ENCODE measurements at regions not wholly inside any gene's neighbourhood (a gene's known extent, or its start where the extent isn't known, plus 50 kb on each side); places are given as distances from the start of the nearest gene placed in this dataset.

DNA sequence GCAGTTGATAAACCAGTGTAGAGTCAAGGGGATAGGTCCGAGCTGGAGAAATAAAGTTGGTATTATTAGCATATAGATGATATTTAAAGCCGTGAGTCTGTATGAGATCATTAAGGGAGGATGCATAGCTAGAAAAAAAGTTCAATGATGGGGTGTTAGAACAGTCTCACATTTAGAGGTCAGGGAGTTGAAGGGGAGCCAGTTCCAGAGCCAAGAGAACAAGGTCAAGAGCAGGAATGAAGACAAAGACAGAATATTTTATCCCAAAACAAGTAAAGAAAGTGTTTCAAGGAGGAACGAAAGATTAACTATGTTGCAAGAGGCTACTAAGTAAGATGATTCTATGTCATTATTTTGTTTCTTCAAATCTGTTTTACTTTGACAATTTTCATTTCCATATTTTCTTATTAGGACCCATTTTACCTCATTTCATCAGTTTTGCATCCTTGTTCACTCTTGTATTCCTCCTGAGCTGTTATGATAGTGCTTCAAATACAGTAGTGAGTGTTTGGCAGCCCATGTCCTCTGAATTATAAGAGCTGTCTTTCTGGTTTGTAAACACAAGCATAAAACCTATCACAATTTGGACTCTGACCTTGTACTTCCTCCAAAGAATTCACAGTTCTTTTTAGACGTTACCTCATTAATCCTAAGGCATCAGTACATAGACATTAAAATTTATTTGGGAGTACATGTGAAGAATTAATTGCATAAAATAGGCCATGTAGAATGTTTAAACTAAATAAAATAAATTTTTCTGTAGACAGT lies 695.7 kb upstream of the NECTIN3 start:
- no peak overlapping the region for H2AFZ ChIP-seq (ENCODE audit: low read length)
- H3K27ac ChIP-seq (ENCODE audit: low read length), result no peak overlapping the region
- intact Hi-C loops (cut with micrococcal nuclease), result no loop called here
- H3K9me3 ChIP-seq (ENCODE audit: low read length), result no peaks in the 10 kb centered on the region
- no peaks in the 10 kb centered on the region for H3K4me1 ChIP-seq (ENCODE audit: insufficient read depth, low read length)
- H3K27me3 ChIP-seq (ENCODE audit: low read length), result no peaks in the 10 kb centered on the region
- TF ChIP-seq EZH2phosphoT487 (IDR thresholded peaks at IDR 0.05; ENCODE audit: borderline replicate concordance, low read length) (no peak), EZH2 (IDR thresholded peaks at IDR 0.05; ENCODE audit: low read length, unreplicated experiment) (no peak)
- TF ChIP-seq, protein P1, sequence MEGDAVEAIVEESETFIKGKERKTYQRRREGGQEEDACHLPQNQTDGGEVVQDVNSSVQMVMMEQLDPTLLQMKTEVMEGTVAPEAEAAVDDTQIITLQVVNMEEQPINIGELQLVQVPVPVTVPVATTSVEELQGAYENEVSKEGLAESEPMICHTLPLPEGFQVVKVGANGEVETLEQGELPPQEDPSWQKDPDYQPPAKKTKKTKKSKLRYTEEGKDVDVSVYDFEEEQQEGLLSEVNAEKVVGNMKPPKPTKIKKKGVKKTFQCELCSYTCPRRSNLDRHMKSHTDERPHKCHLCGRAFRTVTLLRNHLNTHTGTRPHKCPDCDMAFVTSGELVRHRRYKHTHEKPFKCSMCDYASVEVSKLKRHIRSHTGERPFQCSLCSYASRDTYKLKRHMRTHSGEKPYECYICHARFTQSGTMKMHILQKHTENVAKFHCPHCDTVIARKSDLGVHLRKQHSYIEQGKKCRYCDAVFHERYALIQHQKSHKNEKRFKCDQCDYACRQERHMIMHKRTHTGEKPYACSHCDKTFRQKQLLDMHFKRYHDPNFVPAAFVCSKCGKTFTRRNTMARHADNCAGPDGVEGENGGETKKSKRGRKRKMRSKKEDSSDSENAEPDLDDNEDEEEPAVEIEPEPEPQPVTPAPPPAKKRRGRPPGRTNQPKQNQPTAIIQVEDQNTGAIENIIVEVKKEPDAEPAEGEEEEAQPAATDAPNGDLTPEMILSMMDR (conservative IDR thresholded peaks at IDR 0.05; ENCODE audit: low read depth, low read length), result no peak
- H3K36me3 ChIP-seq (ENCODE audit: low read depth, low read length), result no peaks in the 10 kb centered on the region
- H4K20me1 ChIP-seq (ENCODE audit: low read length), result no peaks in the 10 kb centered on the region
- H3F3A ChIP-seq (ENCODE audit: low read length, unreplicated experiment), result no peaks in the 10 kb centered on the region
- ATAC-seq, result no peak
- no peak overlapping the region for H3K4me3 ChIP-seq (ENCODE audit: low read length)
- H3K9ac ChIP-seq (ENCODE audit: low read length), result no peak overlapping the region
- 0 out of 2 replicates have a peak, but pooled peaks cover 3% of the 10 kb centered on the region for H3K9me2 ChIP-seq (replicated peaks; ENCODE audit: low read length)
- BruUV-seq (replicated peaks), result no TSS peak
- CTCF ChIA-PET, result no interaction called here
- no peak overlapping the region for H3K4me2 ChIP-seq (ENCODE audit: low read length)
- H3K79me2 ChIP-seq (ENCODE audit: low read length), result no peaks in the 10 kb centered on the region
- POLR2A ChIA-PET (ENCODE audit: unreplicated experiment), result no interaction called here
- no peak for DNase-seq

GRCh38 chr3:110378481-110378880 lies 693.1 kb upstream of the NECTIN3 start:
- H3K4me3 ChIP-seq (ENCODE audit: low read length), result no peak overlapping the region
- H2AFZ ChIP-seq (ENCODE audit: low read length), result no peak overlapping the region
- ChIA-PET POLR2A (ENCODE audit: unreplicated experiment) (no interaction called here), CTCF (no interaction called here)
- no peaks in the 10 kb centered on the region for H3K9me2 ChIP-seq (replicated peaks; ENCODE audit: low read length)
- no peak overlapping the region for H3K4me2 ChIP-seq (ENCODE audit: low read length)
- no peaks in the 10 kb centered on the region for H4K20me1 ChIP-seq (ENCODE audit: low read length)
- no peaks in the 10 kb centered on the region for H3K4me1 ChIP-seq (ENCODE audit: insufficient read depth, low read length)
- no peak overlapping the region for H3K9ac ChIP-seq (ENCODE audit: low read length)
- H3K79me2 ChIP-seq (ENCODE audit: low read length), result no peaks in the 10 kb centered on the region
- H3K27ac ChIP-seq (ENCODE audit: low read length), result no peak overlapping the region
- H3F3A ChIP-seq (ENCODE audit: low read length, unreplicated experiment), result no peaks in the 10 kb centered on the region
- ATAC-seq (no peak), DNase-seq (no peak)
- no peaks in the 10 kb centered on the region for H3K27me3 ChIP-seq (ENCODE audit: low read length)
- H3K9me3 ChIP-seq (ENCODE audit: low read length), result no peaks in the 10 kb centered on the region
- TF ChIP-seq EZH2 (IDR thresholded peaks at IDR 0.05; ENCODE audit: low read length, unreplicated experiment) (no peak), EZH2phosphoT487 (IDR thresholded peaks at IDR 0.05; ENCODE audit: borderline replicate concordance, low read length) (no peak)
- TF ChIP-seq, protein P1 (conservative IDR thresholded peaks at IDR 0.05; ENCODE audit: low read depth, low read length), result no peak
- intact Hi-C loops (cut with micrococcal nuclease), result no loop called here
- H3K36me3 ChIP-seq (ENCODE audit: low read depth, low read length), result no peaks in the 10 kb centered on the region
- no TSS peak for BruUV-seq (replicated peaks)

GRCh38 chr3:110381992-110382391 lies 689.6 kb upstream of the NECTIN3 start:
- Histone ChIP-seq H3K36me3 (ENCODE audit: low read depth, low read length) (no peaks in the 10 kb centered on the region), H3K27ac (ENCODE audit: low read length) (no peak overlapping the region), H4K20me1 (ENCODE audit: low read length) (no peaks in the 10 kb centered on the region), H3K79me2 (ENCODE audit: low read length) (no peaks in the 10 kb centered on the region), H3K4me1 (ENCODE audit: insufficient read depth, low read length) (peaks cover 8% of the 10 kb centered on the region), H2AFZ (ENCODE audit: low read length) (no peak overlapping the region), H3K27me3 (ENCODE audit: low read length) (no peaks in the 10 kb centered on the region), H3K9me3 (ENCODE audit: low read length) (no peaks in the 10 kb centered on the region), H3K9me2 (replicated peaks; ENCODE audit: low read length) (no peaks in the 10 kb centered on the region), H3K4me2 (ENCODE audit: low read length) (no peak overlapping the region), H3K4me3 (ENCODE audit: low read length) (no peak overlapping the region), H3K9ac (ENCODE audit: low read length) (no peak overlapping the region), H3F3A (ENCODE audit: low read length, unreplicated experiment) (no peaks in the 10 kb centered on the region)
- CTCF ChIA-PET, result no interaction called here
- BruUV-seq (replicated peaks), result no TSS peak
- POLR2A ChIA-PET (ENCODE audit: unreplicated experiment), result no interaction called here
- ATAC-seq (peak; percentile 59), DNase-seq (peak; percentile 27)
- intact Hi-C loops (cut with micrococcal nuclease), result loop anchor here (5.0 to 10.0 kb wide), 2 partner anchors 195 to 413 kb away; no protein-coding TSS in a partner anchor
- TF ChIP-seq, protein P1 (conservative IDR thresholded peaks at IDR 0.05; ENCODE audit: low read depth, low read length), result no peak
- TF ChIP-seq EZH2phosphoT487 (IDR thresholded peaks at IDR 0.05; ENCODE audit: borderline replicate concordance, low read length), result no peak
- no peak for TF ChIP-seq EZH2 (IDR thresholded peaks at IDR 0.05; ENCODE audit: low read length, unreplicated experiment)

Data from PC-3 (cell line).